ENCODE measurements at regions not wholly inside any gene's neighbourhood (a gene's known extent, or its start where the extent isn't known, plus 50 kb on each side); places are given as distances from the start of the nearest gene placed in this dataset.
"Not testable (repeated sequence)": the region's sequence is repeated elsewhere in the genome, so short reads cannot be mapped to it uniquely, and the experiment has no call there.

GRCh38 chr4:44522761-44523445, 74.3 kb upstream of the KCTD8 start:
- 48 to 62% (median 57%) methylated on average over 5 of the region's 5 CpGs for WGBS, 3 donors
- no peak for FAIRE-seq
- H3K9me3 ChIP-seq (ENCODE audit: control insufficient read depth in 2 of 2, insufficient read depth in 1 of 2, low read depth in 1 of 2, low read length in 1 of 2): no peaks in the 10 kb centered on the region
- H3K27me3 ChIP-seq (ENCODE audit: control insufficient read depth in 3 of 3, insufficient read depth in 3 of 3, low read length in 3 of 3): no peaks in the 10 kb centered on the region
- H3K4me3 ChIP-seq (ENCODE audit: low read depth in 1 of 3, low read length in 3 of 3): no peak overlapping the region
- no peaks in the 10 kb centered on the region for H3K4me1 ChIP-seq (ENCODE audit: control insufficient read depth in 3 of 3, insufficient read depth in 2 of 3, low read depth in 1 of 3, low read length in 2 of 3)
- H3K27ac ChIP-seq (ENCODE audit: low read depth in 1 of 3, low read length in 2 of 3): no peak overlapping the region
- no peak for DNase-seq
- H3K36me3 ChIP-seq (ENCODE audit: control insufficient read depth in 3 of 3, insufficient read depth in 2 of 3, low read depth in 1 of 3, low read length in 3 of 3): no peaks in the 10 kb centered on the region

- H3K9me3 ChIP-seq (ENCODE audit: control insufficient read depth in 2 of 2, insufficient read depth in 1 of 2, low read depth in 1 of 2, low read length in 1 of 2); H3K4me3 ChIP-seq (ENCODE audit: low read depth in 1 of 3, low read length in 3 of 3); H3K36me3 ChIP-seq (ENCODE audit: control insufficient read depth in 3 of 3, insufficient read depth in 2 of 3, low read depth in 1 of 3, low read length in 3 of 3); DNase-seq; H3K4me1 ChIP-seq (ENCODE audit: control insufficient read depth in 3 of 3, insufficient read depth in 2 of 3, low read depth in 1 of 3, low read length in 2 of 3); H3K27me3 ChIP-seq (ENCODE audit: control insufficient read depth in 3 of 3, insufficient read depth in 3 of 3, low read length in 3 of 3); H3K27ac ChIP-seq (ENCODE audit: low read depth in 1 of 3, low read length in 2 of 3); FAIRE-seq: not testable (repeated sequence)
- 77 to 81% (median 80%) methylated on average over 9 of the region's 9 CpGs for WGBS, 3 donors
These were observed 53.6 kb upstream of the KCTD8 start for GRCh38 chr4:44502216-44502615.

All from small intestine (tissue), 7 donors.